ENCODE measurements at regions not wholly inside any gene's neighbourhood (a gene's known extent, or its start where the extent isn't known, plus 50 kb on each side); places are given as distances from the start of the nearest gene placed in this dataset.
"Not testable (repeated sequence)": the region's sequence is repeated elsewhere in the genome, so short reads cannot be mapped to it uniquely, and the experiment has no call there.

- POLR2A ChIA-PET, result no interaction called here
- CTCF ChIA-PET, result no interaction called here
- no peak for DNase-seq (ENCODE audit: low read depth, low spot score)
Measured at GRCh38 chr7:69445541-69445940, 152.7 kb upstream of the AUTS2 start.

GRCh38 chr7:69446213-69446612, 152.1 kb upstream of the AUTS2 start:
- CTCF ChIA-PET; H3K4me3 ChIP-seq (ENCODE audit: low read depth, low read length); DNase-seq (ENCODE audit: low read depth, low spot score); POLR2A ChIA-PET: not testable (repeated sequence)

More at GRCh38 chr7:69445541-69445940, 152.7 kb upstream of the AUTS2 start:
- H3K4me3 ChIP-seq (ENCODE audit: low read depth, low read length), result no peak overlapping the region
- TF ChIP-seq CTCF (IDR thresholded peaks at IDR 0.05; ENCODE audit: insufficient read depth, low read length, missing control alignments), result no peak

GRCh38 chr7:69448071-69448470, 150.2 kb upstream of the AUTS2 start:
- ChIA-PET CTCF (no interaction called here), POLR2A (no interaction called here)
- no peak for TF ChIP-seq CTCF (IDR thresholded peaks at IDR 0.05; ENCODE audit: insufficient read depth, low read length, missing control alignments)
- DNase-seq (ENCODE audit: low read depth, low spot score), result no peak
- no peak overlapping the region for H3K4me3 ChIP-seq (ENCODE audit: low read depth, low read length)

- ChIA-PET POLR2A (no interaction called here), CTCF (no interaction called here)
- no peak for DNase-seq (ENCODE audit: low read depth, low spot score)
- no peak overlapping the region for H3K4me3 ChIP-seq (ENCODE audit: low read depth, low read length)
- TF ChIP-seq CTCF (IDR thresholded peaks at IDR 0.05; ENCODE audit: insufficient read depth, low read length, missing control alignments), result no peak
Measured at GRCh38 chr7:69450456-69450855, 147.8 kb upstream of the AUTS2 start.

- no peak for TF ChIP-seq CTCF (IDR thresholded peaks at IDR 0.05; ENCODE audit: insufficient read depth, low read length, missing control alignments)
- ChIA-PET POLR2A (no interaction called here), CTCF (no interaction called here)
- no peak overlapping the region for H3K4me3 ChIP-seq (ENCODE audit: low read depth, low read length)
- DNase-seq (ENCODE audit: low read depth, low spot score), result no peak
Measured at GRCh38 chr7:69451715-69452114, 146.6 kb upstream of the AUTS2 start.

- CTCF ChIA-PET, result no interaction called here
- POLR2A ChIA-PET, result no interaction called here
- H3K4me3 ChIP-seq (ENCODE audit: low read depth, low read length), result no peak overlapping the region
- no peak for DNase-seq (ENCODE audit: low read depth, low spot score)
- TF ChIP-seq CTCF (IDR thresholded peaks at IDR 0.05; ENCODE audit: insufficient read depth, low read length, missing control alignments), result no peak
Measured at GRCh38 chr7:69452797-69453196, 145.5 kb upstream of the AUTS2 start.

- H3K4me3 ChIP-seq (ENCODE audit: low read depth, low read length), result no peak overlapping the region
- TF ChIP-seq CTCF (IDR thresholded peaks at IDR 0.05; ENCODE audit: insufficient read depth, low read length, missing control alignments), result no peak
- POLR2A ChIA-PET, result no interaction called here
- DNase-seq (ENCODE audit: low read depth, low spot score), result no peak
- CTCF ChIA-PET, result no interaction called here
Measured at GRCh38 chr7:69457595-69458504, 140.4 kb upstream of the AUTS2 start.
